Stimulated activated CD4-positive, alpha-beta T cell treated with anti-CD3 and anti-CD28 coated beads, Interleukin-15, amount 100 ng/mL, for 1 hour (primary cell): ENCODE measurements at regions not wholly inside any gene's neighbourhood (a gene's known extent, or its start where the extent isn't known, plus 50 kb on each side); places are given as distances from the start of the nearest gene placed in this dataset.
"Not testable (repeated sequence)": the region's sequence is repeated elsewhere in the genome, so short reads cannot be mapped to it uniquely, and the experiment has no call there.

Experiments used
- DNase-seq, 2 donors: peaks; one replicate each; pipeline ENCODE4 v3.0.0-alpha.2; 2020; ENCODE audit warnings: low read depth in 1 of 2, low spot score in 1 of 2

DNA sequence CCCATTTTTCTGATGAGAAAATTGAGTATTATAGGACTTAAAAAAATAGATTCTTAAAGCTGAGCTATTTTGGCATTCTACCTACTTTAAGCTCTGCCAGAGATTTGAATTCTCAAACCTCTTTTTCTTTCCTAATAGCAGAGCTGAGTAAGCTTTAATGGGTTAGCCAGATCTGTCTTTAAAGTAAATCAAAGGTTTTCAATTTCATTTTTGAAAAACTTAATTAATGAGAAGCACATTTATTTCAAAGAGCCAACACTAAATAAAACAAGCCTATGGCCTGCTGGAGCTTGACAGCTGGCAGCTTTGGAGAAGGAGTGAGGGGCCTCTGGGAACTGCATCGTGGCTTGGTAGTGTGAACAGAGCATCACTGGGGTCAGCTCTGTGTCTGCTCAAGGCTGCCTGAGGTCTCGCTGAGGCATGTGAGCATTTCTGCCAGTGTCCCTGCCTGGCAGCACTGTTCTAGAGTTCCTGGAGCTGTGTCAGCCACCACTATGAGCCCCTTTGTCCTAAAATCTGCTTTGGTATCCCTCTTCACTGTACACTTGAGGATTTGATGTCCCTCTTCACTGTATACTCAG lies 50.4 kb upstream of the PRSS23 start:
- DNase-seq = no peak

DNA sequence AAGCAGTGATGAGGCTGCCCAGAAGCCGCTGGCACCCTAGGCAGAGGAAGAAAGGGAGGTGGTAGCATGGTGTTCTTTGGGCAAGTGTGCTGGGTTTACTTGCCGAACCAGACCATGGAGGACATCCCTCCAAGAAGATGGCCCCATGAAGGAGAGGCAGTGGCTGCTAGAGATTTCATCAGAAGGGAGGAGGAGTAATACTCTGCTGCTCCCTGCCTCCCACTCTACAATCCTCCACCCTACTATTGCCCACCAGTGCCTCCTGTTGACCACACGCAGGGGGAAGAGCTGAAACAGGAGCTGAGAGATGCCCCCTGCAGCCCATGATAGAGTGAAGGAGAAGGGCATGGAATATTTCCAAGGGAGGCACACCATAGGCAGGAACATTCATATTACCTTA lies 51.0 kb upstream of the PRSS23 start:
- no peak for DNase-seq

DNA sequence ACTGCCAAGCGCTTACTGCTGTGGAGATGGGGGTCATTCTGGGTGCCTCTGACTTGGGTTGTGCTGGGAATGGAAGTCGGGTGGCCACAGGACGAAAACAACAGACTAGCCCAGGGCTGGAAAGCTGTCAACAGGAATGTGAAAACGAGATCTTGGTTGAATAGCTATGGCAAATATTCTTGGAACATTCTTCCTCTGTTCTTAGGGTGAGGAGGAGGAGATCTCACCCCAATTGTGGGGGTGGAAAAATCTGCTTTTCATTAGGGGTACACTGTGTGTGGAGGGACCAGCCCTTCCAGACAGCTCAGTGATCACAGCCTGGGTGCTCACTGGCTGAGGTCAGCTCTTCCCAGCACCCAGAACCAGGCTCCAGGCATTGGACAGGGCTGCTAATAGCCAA lies 52.0 kb upstream of the PRSS23 start:
- DNase-seq = no peak

DNA sequence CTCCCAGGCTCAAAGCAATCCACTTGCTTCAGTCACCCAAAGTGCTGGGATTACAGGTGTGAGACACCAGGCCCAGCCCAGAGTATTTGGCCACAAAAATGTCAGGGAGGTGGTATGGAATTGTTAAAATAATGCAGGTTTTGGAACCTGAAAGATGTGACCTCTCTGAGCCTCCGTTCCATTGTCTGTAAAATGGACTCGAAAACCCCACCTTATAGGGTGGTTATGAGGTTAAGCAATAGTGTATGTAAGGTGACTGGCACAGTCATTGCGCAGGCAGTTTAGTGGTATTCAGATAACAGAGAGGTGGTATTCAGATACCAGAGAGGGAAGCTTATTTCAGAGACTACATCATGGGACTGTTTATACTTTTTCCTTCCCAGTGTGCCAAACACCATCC lies 52.5 kb upstream of the PRSS23 start:
- no peak for DNase-seq

DNA sequence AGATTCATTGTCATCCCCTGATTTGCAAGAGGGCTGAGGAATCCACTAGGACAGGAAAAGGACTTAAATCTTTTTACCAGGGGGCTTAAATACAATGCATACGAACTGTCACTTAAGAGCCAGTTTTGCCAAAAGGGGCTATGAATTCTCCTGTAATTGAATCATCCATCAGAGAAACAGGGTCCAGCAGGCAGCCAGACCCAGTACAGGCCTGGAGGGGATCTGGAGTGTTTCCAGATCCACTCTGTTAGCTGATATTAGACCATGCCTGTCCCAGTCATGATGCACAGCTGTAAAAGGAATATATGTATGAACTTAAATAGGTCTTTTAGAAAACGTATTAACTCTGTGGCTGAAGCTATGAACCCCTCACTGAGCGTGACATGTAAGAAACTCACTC lies 53.8 kb upstream of the PRSS23 start:
- DNase-seq = no peak

DNA sequence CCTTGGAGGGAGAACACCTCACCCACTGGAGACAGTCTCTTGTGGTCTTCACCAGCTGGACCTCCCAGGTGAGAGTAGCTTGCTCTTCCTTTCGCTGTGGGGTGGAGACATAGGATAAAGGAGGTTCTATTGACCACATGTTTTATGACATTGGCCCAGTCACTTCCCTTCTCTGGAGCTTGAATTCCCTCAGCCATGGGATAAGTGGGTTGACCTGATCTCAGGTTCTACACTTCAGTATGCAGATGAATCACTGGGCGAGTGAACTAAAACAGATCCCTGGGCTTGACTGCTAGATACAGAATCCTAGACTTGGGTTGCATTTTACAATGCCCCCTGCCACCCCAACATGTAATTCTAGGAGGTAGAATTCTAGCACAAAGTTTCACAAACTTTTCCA lies 54.8 kb upstream of the PRSS23 start:
- DNase-seq = no peak

DNA sequence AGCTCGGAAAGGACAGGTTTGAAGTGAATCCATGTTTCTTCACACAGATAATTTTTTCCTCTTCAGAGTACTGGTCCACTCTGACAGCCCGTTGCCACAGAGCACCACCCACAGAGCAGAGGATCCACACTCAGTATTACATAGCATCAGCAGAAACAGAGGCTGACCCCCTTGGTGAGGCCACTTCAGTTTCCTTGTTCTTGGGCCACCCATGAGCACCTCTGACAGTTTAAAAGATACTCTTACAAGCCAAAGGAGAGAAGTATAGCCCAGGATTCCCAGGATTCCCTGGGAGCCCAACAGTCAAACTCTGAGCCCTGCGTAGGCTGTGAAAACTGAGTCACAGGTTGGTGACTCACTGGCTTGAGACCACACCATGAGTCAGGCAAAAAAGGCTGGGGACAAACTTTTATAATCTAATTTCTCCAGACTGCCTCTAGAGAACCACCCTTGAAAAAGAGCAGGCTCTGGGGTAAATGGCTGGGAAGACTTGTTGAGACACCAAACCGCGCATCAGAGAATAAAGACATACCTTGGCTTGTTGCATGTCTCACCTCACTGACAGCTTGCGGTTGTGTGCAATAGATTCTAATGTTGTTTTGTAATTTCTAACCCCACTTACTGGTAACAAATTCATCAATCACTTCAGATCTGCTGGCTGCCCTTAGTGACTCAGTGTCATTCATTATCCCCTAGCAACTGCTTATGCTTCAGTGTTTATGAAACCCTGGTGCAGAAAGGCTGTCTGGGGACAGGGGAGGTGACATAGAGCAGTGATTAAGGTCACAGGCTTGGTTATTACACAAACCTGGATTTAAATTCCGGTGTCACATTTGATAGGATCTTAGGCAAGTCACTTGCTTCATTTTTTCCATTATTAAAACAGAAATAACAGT lies 56.9 kb upstream of the PRSS23 start:
- DNase-seq = peak in 1 of 2 donors; percentile 20

DNA sequence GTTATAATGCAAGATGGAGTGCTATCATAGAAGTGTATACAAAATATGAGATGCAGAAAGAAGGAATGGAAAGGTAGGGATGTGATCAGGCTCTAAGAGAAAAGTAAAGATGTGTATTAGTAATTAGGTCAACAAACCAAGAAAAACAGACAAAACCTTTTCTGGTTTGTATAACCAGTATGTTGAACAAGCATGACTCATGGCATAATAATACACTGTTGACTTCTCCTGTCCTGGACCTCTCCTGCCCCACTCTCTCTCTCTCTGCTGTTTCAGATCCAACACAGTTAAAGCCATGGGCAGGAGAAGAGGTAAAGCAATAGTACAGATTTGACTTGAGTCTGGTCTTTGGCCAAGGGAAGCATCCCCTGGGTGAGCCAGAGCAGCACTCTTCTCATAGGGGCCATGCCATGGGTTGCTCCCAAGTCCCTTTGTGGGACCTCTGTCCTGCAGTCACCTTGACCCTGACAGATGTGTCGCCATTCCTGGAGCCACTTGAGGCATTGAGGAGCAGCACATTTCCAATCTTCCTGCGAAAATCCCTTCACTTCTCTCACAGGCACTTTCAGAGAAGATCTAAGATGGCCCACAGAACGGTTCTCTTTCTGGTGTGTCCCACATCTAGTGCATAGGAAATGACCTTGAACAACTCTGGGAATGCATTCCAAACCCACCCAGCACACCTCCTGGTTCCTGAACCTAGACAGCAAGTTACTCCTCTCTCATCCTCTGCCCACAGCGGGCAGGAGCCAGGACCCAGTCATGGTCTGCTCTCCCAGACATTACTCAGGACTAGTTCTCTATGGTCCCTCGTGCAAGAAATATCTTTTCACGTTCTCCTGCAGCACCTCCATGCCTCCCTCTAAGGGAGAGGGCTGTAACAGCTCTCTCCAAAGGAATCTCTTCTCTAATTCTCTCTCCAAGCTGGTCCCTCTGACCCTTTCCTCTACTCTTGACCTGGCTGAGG lies 58.2 kb upstream of the PRSS23 start:
- DNase-seq = no peak

DNA sequence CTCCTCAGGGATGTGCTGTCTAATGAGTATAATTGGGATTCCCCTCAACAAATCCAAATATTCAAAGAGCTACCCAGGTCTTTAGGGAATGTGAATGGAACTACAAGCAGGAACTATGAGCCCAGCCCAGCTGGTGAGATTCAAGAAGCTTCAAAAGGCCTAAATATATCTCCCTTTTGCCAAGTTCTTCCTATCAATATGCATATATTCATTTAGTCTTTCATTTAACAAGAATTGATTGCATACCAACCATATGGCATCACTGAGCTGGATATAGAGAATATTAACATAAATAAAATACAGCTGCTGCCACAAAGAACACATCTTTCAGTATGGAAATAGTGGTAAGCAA lies 58.9 kb upstream of the PRSS23 start:
- no peak for DNase-seq

DNA sequence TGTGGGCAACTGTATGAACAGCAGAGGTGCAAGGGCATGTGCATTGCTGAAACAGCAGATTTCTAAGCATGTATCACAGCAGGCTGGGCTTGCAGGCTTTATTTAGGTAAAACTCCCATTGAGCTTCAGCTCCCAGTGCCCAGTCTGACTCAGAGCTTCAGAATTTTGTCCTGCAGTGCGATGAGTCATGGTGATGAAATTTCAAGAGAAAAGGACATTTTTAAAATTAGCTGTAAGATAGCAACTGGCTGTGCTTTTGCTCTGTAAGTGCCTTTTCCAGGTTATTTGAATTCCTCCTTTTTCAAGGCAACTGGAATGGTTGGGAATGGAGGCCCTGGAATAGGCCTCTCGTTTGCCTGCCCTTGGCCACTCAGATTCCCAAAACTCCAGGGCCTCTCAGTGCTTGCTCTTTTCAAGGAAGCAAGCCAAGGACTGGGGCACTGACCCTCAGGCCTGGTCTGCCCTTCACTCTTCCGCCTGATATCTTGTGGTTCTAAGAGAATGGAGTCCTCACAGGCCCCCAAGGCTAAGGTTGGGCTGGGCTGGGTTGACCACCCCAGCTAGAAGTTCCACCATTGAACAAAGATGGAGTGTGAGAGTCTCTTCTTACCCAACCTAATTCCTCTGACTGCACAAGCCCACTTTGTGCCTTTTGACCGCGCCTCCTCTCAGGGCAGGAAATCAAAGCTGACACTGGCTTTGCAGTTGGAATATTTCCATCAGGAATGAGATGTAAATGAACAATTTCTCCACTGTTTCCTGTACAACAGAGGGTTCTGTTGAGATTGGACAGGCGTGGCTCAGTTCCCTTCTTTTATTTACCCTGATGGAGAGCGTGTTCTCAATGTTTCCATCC lies 59.5 kb upstream of the PRSS23 start:
- no peak for DNase-seq

DNA sequence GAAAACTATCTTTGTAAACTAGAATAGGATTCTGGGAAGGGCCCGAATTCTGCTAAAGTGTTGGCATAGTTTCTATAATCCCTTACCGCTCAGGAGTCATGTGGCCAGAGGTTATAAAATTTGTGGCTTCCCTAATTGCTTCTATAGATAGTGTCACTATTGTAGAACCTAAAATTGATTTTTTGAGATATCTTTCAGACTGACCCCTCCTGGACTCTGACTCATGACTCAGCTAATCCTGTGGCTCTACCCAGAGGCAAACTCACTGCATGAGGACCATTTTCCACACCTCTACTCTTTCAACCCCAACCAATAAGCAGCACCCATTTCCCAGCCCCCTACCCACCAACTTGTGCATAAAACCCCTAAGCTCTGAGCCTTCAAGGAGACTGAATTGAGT lies 61.8 kb upstream of the PRSS23 start:
- no peak for DNase-seq

DNA sequence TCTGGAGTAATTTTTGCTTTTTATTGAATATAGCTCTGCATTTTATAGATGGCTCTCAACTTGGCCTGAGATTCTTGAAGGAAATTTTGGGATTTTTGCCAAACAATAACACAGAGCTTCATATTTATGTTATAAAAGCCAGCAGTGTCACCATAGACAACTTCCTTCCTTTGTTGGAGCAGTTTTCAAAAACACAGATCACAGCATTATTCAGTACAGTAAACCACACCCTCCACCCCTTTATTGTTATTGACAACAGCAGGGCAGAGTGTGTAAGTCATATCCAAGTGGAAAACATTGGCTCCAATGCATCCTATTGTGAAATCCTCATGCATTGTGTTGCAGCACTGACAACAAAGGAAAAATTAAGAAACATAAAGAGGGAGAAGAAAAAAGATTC lies 62.6 kb upstream of the PRSS23 start:
- DNase-seq = no peak

DNA sequence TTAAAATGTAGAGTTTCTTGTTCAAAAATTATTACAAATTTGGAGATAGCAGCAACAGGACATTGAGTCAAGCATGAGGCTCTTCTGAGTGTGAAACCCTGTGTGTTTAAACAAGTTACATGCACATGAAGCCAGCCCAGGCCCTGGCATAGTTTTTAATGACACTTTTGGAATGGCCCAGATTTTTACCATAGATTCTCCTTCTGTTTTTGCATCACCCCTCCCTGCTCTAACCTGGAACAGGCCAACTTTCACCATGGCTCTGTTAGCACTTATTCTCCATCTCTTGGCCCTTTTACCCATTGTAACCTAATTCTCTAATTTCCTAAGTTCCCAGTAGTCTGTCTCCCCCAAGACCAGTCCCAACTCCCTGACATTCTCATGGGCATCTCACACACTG lies 63.1 kb upstream of the PRSS23 start:
- no peak for DNase-seq

DNA sequence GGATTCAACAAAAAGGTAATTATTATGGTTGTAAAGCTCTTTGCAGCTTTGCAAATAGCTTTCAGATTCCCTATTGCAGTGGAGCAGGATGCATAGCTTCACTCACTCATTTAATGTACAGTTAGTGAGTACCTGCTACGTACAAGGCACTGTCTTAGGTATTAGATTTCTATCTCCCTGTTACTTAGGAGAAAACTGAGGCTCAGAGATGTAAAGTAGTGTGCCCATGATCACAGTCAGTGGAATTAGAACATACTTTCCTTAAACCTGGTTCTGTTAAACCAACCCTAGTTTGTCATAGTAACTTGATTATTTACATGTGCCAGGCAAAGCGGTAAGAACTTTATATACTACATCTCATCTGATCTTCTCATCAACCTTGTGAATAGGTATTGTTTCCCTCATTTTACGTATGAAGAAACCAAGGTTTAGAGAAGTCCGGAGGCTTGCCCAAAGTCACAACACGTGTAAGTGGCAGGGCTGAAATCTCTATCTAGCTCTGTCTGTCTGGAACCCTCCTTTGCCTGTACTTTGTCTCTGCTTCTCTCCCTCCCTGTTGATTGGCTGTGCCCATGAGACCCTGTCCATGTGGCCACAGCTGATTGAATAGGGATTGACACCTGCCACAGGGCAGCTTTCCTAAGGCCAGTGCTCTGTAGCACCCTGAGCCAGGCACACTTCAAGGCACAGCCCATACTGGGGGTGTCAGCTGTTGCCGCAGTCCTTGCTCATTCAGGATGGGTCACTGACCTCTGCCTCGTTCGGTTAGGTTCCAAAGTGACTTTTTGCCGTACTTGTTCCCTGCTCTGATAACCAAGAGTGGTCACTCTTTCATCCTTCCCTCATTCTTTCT lies 63.8 kb upstream of the PRSS23 start:
- DNase-seq = no peak

DNA sequence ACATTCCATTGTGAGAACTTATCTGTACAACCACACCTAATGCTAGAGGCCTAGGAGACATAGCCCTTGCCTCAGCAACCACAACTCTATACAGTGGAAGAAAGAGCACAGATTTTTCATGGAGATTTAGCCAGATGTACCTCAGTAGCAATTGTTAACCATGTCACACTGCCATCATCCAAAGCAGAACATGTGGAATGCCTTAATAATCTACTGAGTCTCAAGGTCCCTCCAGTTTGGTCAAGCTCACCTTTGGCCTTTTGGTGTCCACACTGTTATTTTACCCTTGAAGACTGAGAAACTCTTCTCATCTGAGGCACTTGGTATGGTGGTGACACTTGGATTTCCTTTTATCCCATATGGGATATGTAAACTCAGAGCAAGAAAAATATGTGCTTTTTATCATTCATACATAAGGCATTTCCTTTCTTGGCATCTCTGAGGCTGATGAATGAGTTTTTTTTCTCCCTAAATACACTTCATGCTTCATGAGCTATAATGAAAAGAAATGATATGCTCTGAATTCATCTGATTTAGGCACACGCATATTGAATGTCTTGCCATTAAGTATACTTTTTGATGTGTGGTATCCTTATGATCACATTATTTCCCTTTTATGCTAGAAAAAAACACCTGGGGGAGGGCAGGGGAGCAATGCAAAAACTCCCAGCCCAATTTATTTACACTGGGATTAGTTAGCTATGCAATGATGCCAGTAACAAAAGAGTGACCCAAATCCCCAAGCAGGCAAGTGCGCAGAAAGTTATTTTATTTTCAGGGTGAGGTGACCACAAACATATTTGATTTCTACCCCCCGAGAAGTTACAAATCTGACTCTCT lies 63.3 kb upstream of the ME3 start:
- no peak for DNase-seq

DNA sequence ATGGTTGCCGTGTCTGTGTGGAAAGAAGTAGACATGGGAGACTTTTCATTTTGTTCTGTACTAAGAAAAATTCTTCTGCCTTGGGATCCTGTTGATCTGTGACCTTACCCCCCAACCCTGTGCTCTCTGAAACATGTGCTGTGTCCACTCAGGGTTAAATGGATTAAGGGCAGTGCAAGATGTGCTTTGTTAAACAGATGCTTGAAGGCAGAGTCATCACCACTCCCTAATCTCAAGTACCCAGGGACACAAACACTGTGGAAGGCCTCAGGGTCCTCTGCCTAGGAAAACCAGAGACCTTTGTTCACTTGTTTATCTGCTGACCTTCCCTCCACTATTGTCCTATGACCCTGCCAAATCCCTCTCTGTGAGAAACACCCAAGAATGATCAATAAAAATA lies 60.3 kb upstream of the ME3 start:
- not testable (repeated sequence) for DNase-seq

DNA sequence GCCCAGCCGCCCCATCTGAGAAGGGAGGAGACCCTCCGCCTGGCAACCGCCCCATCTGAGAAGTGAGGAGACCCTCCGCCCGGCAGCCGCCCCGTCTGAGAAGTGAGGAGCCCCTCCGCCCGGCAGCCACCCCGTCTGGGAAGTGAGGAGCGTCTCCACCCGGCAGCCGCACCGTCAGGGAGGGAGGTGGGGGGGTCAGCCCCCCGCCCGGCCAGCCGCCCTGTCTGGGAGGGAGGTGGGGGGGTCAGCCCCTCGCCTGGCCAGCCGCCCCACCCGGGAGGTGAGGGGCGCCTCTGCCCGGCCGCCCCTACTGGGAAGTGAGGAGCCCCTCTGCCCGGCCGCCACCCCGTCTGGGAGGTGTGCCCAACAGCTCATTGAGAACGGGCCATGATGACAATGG lies 59.9 kb upstream of the ME3 start:
- not testable (repeated sequence) for DNase-seq

DNA sequence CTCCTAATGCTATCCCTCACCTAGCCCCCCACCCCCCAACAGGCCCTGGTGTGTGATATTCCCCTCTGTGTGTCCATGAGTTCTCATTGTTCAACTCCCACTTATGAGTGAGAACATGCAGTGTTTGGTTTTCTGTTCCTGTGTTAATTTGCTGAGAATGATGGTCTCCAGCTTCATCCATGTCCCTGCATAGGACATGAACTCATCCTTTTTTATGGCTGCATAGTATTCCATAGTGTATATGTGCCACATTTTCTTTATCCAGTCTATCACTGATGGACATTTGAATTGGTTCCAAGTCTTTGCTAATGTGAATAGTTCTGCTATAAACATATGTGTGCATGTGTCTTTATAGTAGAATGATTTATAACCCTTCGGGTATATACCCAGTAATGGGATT lies 57.2 kb upstream of the ME3 start:
- DNase-seq = not testable (repeated sequence)

DNA sequence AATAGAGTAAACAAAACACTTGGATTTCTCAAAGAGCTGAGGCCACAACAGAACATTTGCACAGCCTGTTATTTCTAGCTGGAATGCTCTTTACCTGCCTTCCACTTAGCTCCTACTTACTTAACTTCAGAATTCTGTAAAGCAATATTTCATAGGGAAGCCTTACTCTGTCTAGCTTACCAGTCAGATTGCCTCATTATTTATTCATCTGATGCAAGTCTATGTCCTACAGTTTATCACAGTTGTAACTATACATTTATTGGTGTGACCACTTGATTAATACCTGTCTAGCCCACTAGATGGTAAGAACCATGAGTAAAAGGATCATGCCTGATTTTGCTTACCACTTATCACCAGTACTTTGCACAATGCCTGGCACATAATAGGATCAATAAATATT lies 56.1 kb upstream of the ME3 start:
- no peak for DNase-seq
